Pancreas (tissue), 10 donors: ENCODE measurements at regions not wholly inside any gene's neighbourhood (a gene's known extent, or its start where the extent isn't known, plus 50 kb on each side); places are given as distances from the start of the nearest gene placed in this dataset.

Source experiments
- ATAC-seq, 4 donors: fragments of 200-7000 bp; cut with Tn5 transposase; one replicate each; pipeline versions ENCODE4 v1.8.0 to v1.9.1; 2020; ENCODE audit warnings: mild to moderate bottlenecking in 4 of 4, moderate library complexity in 4 of 4
- DNase-seq, 6 donors: peaks; one replicate each; pipeline ENCODE4 v3.0.0-alpha.2; 2020
- FAIRE-seq: peaks from 2 replicates; lab custom pipeline; 2012; peaks lifted over from hg19 to GRCh38; lab: Jason Lieb, UNC
- H3K27ac ChIP-seq, 4 donors: fragments of 200-600 bp; sonication (generic); 1 replicate in 3 of 4; 2 replicates in 1 of 4; pipeline versions ENCODE4 v1.5.0 to v1.8.0; 2020
- H3K27me3 ChIP-seq, 4 donors: fragments of 200-600 bp; one replicate each; pipeline ENCODE4 v1.8.0; 2021
- H3K36me3 ChIP-seq, 3 donors: fragments of 200-600 bp; sonication (generic) in 1 of 3; one replicate each; pipeline versions ENCODE4 v1.5.0 to v1.8.0; 2020 to 2021
- H3K4me1 ChIP-seq, 3 donors: fragments of 200-600 bp; one replicate each; pipeline ENCODE4 v1.8.0; 2021
- H3K4me3 ChIP-seq, 4 donors: fragments of 200-600 bp; sonication (generic) in 2 of 4; one replicate each; pipeline versions ENCODE4 v1.5.0 to v1.8.0; 2020 to 2021
- H3K9me3 ChIP-seq, 4 donors: fragments of 200-600 bp; one replicate each; pipeline ENCODE4 v1.8.0; 2021
- WGBS, 2 donors: extraction: QIAGEN DNeasy Blood & Tissue Kit; methylation state at CpG; one replicate each; pipeline ENCODE4 v1.1.7; 2013; 5-methylcytosine and 5-hydroxymethylcytosine counted together
- intact Hi-C, 3 donors: fragments of 100-400 bp; cut with DNase I; formaldehyde crosslinking; loops; one replicate each; pipeline versions ENCODE4 v1.11.1 to v1.14.2; 2022
- TF ChIP-seq, protein P1 (sequence below), 4 donors: fragments of 200-600 bp; sonication (generic) in 3 of 4; IDR thresholded peaks; one replicate each; pipeline versions ENCODE4 v1.5.0 to v1.8.0; 2021; ENCODE audit warnings: antibody characterized with exemption in 4 of 4
- donor health status: healthy with polysubstance abuse.
- donor health status: DM: no; HTN: no; CAD: no; lungs with moderate emphysema.
- donor health status: DM: no; HTN: no; CAD: no.
- donor health status: control.
- donor health status: control.
- donor health status: Bipolar disorder and iron deficiency.
- donor health status: DM: yes; HTN: yes; CAD: no.
- donor health status: DM: no; HTN: no; CAD: no.
- donor health status: DM: no; HTN: no; CAD: no.
- donor health status: DM: yes; HTN: yes; CAD: no.

- Histone ChIP-seq H3K36me3 (no peaks in the 10 kb centered on the region), H3K4me3 (no peak overlapping the region), H3K27me3 (no peaks in the 10 kb centered on the region), H3K4me1 (no peaks in the 10 kb centered on the region), H3K27ac (no peak overlapping the region), H3K9me3 (no peaks in the 10 kb centered on the region)
- 69 to 75% methylated on average over 4 of the region's 4 CpGs for WGBS, 2 donors
- intact Hi-C loops, result no loop called here
- DNase-seq (no peak), FAIRE-seq (no peak), ATAC-seq (no peak)
- TF ChIP-seq, protein P1, sequence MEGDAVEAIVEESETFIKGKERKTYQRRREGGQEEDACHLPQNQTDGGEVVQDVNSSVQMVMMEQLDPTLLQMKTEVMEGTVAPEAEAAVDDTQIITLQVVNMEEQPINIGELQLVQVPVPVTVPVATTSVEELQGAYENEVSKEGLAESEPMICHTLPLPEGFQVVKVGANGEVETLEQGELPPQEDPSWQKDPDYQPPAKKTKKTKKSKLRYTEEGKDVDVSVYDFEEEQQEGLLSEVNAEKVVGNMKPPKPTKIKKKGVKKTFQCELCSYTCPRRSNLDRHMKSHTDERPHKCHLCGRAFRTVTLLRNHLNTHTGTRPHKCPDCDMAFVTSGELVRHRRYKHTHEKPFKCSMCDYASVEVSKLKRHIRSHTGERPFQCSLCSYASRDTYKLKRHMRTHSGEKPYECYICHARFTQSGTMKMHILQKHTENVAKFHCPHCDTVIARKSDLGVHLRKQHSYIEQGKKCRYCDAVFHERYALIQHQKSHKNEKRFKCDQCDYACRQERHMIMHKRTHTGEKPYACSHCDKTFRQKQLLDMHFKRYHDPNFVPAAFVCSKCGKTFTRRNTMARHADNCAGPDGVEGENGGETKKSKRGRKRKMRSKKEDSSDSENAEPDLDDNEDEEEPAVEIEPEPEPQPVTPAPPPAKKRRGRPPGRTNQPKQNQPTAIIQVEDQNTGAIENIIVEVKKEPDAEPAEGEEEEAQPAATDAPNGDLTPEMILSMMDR (IDR thresholded peaks at IDR 0.05), result no peak
These were observed 96.4 kb upstream of the FTMT start for GRCh38 chr5:121755266-121755665.

DNA sequence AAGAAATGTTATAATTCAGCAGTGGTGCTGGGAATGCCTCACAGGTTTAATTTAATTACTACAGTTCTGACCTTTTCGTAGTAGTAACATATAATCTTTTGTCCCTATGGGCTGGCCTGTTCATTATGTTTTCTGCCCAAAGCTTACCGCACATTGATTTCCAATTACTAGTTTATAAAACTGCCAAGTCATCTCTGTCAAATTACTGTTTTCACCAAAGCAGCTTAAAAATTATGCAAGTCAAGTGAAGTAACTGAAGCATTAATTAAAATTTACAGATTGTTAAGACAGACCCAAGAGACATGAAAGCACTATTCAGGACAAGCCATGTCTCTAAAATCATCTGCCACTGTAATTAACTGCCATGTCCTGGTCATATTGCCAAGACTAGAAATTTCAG is 93.9 kb upstream of the FTMT start:
- FAIRE-seq (no peak), ATAC-seq (no peak), DNase-seq (no peak)
- H3K4me3 ChIP-seq, result no peak overlapping the region
- no peaks in the 10 kb centered on the region for H3K9me3 ChIP-seq
- H3K27me3 ChIP-seq, result no peaks in the 10 kb centered on the region
- 65 to 75% methylated on average over 2 of the region's 2 CpGs for whole genome bisulfite sequencing, 2 donors
- H3K27ac ChIP-seq, result no peak overlapping the region
- intact Hi-C loops, result no loop called here
- H3K36me3 ChIP-seq, result no peaks in the 10 kb centered on the region
- TF ChIP-seq, protein P1 (IDR thresholded peaks at IDR 0.05), result no peak
- H3K4me1 ChIP-seq, result no peaks in the 10 kb centered on the region

DNA sequence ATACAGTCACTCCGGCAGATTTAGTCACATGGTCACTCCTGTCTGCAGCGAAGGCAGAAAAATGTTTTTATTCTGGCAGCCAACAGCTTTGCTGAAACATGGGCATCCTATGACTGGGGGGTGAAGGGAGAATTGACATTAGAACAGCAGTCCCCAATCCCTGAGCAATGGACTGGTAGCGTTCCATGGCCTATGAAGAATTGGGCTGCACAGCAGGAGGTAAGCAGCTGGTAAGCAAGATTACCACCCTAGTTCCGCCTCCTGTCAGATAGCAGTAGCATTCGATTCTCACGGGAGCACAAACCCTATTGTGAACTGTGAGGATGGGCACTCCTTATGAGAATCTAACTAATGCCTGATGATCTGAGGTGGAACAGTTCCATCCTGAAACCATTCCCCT is 93.1 kb upstream of the FTMT start:
- no peaks in the 10 kb centered on the region for H3K27me3 ChIP-seq
- H3K4me3 ChIP-seq, result no peak overlapping the region
- FAIRE-seq (no peak), ATAC-seq (no peak), DNase-seq (no peak)
- no peak overlapping the region for H3K27ac ChIP-seq
- H3K4me1 ChIP-seq, result no peaks in the 10 kb centered on the region
- TF ChIP-seq, protein P1 (IDR thresholded peaks at IDR 0.05), result no peak
- H3K9me3 ChIP-seq, result no peaks in the 10 kb centered on the region
- no peaks in the 10 kb centered on the region for H3K36me3 ChIP-seq
- intact Hi-C loops, result no loop called here
- WGBS, 2 donors, result 45 to 49% methylated on average over 6 of the region's 6 CpGs

DNA sequence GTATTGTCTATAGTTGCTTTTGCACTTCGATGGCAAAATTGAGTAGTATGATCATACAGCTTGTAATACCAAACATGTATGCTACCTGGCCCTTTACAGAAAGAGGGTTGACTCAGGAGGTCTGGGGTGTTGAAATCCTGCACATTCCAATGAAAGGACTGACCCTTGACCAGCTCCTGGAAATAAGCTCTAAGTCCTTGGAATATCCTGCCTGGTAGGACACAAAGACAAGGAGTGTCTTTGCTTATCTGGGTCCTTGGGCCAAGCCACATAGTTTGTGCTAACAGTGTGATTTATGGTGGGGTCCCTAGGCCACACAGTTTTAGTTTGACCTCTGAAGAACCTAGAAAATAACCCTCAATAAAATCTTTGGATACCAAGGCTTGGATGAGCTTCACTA is 89.3 kb upstream of the FTMT start:
- DNase-seq, result no peak
- intact Hi-C loops, result no loop called here
- Histone ChIP-seq H3K9me3 (no peaks in the 10 kb centered on the region), H3K4me1 (no peaks in the 10 kb centered on the region), H3K4me3 (no peak overlapping the region), H3K27me3 (no peaks in the 10 kb centered on the region), H3K36me3 (no peaks in the 10 kb centered on the region), H3K27ac (no peak overlapping the region)
- no peak for ATAC-seq
- TF ChIP-seq, protein P1 (IDR thresholded peaks at IDR 0.05), result no peak
- no peak for FAIRE-seq
- 63 to 76% methylated on average over 1 of the region's 1 CpG for WGBS, 2 donors

DNA sequence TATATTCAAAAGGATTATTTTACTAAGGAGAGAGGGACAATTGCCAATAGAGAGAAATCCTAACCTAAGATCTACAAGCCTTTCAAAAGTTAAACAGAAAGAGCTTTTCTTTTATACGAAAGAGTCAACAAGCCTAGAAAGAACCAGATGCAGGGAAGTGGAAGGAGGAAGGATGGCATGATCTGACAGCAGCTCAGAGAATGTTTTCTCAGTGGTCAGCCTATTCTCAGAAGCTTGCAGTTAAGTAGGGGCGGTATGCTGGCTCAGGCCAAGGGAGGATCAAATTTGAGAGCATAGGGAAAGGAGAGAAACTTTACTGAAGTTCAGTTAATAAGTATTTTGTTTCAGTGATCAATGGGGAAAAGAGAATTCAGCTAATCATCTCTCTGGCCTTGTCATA is 88.0 kb upstream of the FTMT start:
- 36 to 40% methylated on average over 2 of the region's 2 CpGs for WGBS, 2 donors

More for the DNA sequence above, 88.0 kb upstream of the FTMT start:
- no peak for DNase-seq
- Histone ChIP-seq H3K27ac (no peak overlapping the region), H3K4me1 (no peaks in the 10 kb centered on the region), H3K4me3 (no peak overlapping the region), H3K36me3 (no peaks in the 10 kb centered on the region), H3K9me3 (no peaks in the 10 kb centered on the region), H3K27me3 (no peaks in the 10 kb centered on the region)
- intact Hi-C loops, result no loop called here
- ATAC-seq, result no peak
- TF ChIP-seq, protein P1 (IDR thresholded peaks at IDR 0.05), result no peak
- no peak for FAIRE-seq
